ENCODE measurements at regions not wholly inside any gene's neighbourhood (a gene's known extent, or its start where the extent isn't known, plus 50 kb on each side); places are given as distances from the start of the nearest gene placed in this dataset.

DNA sequence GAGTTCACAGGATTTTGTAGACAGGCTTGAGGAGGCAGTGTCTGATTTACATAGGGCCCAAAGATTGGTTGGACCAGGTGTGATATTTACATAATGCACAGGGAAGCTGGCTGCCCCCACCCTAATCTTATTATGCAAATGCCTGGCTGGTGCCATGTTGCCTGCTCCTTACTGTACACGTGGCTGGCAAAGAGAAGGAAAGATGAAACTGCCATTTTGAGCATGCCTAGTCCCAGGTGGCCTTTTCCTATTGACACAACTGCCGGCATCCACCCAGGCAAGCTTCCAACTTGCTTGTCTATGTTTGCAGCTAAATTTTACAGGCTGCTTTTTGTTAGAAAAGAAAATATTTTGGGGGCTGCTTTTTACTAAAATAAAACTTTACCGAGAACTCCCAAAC lies 174.6 kb downstream of the LMBRD1 start:
- Mint-ChIP-seq H3K27ac (no peak overlapping the region), H3K4me3 (no peak overlapping the region), H3K4me1 (peaks cover 29% of the 10 kb centered on the region), H3K36me3 (no peaks in the 10 kb centered on the region), H3K27me3 (ENCODE audit: low read depth) (no peaks in the 10 kb centered on the region), H3K9me3 (peaks cover 9% of the 10 kb centered on the region)
- no peak for TF ChIP-seq JAZF1 (CRISPR knock-in tag; IDR thresholded peaks at IDR 0.05)
- no peak for TF ChIP-seq IRF2 (CRISPR knock-in tag; IDR thresholded peaks at IDR 0.05; ENCODE audit: borderline replicate concordance, low read depth)
- TF ChIP-seq GABPB1 (CRISPR knock-in tag; IDR thresholded peaks at IDR 0.05) = no peak
- TF ChIP-seq, protein P1, sequence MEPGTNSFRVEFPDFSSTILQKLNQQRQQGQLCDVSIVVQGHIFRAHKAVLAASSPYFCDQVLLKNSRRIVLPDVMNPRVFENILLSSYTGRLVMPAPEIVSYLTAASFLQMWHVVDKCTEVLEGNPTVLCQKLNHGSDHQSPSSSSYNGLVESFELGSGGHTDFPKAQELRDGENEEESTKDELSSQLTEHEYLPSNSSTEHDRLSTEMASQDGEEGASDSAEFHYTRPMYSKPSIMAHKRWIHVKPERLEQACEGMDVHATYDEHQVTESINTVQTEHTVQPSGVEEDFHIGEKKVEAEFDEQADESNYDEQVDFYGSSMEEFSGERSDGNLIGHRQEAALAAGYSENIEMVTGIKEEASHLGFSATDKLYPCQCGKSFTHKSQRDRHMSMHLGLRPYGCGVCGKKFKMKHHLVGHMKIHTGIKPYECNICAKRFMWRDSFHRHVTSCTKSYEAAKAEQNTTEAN (CRISPR knock-in tag; IDR thresholded peaks at IDR 0.05) = no peak
- TF ChIP-seq ZBTB21 (CRISPR knock-in tag; IDR thresholded peaks at IDR 0.05; ENCODE audit: borderline replicate concordance) = no peak
- TF ChIP-seq, protein P2, sequence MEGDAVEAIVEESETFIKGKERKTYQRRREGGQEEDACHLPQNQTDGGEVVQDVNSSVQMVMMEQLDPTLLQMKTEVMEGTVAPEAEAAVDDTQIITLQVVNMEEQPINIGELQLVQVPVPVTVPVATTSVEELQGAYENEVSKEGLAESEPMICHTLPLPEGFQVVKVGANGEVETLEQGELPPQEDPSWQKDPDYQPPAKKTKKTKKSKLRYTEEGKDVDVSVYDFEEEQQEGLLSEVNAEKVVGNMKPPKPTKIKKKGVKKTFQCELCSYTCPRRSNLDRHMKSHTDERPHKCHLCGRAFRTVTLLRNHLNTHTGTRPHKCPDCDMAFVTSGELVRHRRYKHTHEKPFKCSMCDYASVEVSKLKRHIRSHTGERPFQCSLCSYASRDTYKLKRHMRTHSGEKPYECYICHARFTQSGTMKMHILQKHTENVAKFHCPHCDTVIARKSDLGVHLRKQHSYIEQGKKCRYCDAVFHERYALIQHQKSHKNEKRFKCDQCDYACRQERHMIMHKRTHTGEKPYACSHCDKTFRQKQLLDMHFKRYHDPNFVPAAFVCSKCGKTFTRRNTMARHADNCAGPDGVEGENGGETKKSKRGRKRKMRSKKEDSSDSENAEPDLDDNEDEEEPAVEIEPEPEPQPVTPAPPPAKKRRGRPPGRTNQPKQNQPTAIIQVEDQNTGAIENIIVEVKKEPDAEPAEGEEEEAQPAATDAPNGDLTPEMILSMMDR (IDR thresholded peaks at IDR 0.05) = no peak
- TF ChIP-seq RORB (CRISPR knock-in tag; IDR thresholded peaks at IDR 0.05) = no peak
- TF ChIP-seq, protein P3, sequence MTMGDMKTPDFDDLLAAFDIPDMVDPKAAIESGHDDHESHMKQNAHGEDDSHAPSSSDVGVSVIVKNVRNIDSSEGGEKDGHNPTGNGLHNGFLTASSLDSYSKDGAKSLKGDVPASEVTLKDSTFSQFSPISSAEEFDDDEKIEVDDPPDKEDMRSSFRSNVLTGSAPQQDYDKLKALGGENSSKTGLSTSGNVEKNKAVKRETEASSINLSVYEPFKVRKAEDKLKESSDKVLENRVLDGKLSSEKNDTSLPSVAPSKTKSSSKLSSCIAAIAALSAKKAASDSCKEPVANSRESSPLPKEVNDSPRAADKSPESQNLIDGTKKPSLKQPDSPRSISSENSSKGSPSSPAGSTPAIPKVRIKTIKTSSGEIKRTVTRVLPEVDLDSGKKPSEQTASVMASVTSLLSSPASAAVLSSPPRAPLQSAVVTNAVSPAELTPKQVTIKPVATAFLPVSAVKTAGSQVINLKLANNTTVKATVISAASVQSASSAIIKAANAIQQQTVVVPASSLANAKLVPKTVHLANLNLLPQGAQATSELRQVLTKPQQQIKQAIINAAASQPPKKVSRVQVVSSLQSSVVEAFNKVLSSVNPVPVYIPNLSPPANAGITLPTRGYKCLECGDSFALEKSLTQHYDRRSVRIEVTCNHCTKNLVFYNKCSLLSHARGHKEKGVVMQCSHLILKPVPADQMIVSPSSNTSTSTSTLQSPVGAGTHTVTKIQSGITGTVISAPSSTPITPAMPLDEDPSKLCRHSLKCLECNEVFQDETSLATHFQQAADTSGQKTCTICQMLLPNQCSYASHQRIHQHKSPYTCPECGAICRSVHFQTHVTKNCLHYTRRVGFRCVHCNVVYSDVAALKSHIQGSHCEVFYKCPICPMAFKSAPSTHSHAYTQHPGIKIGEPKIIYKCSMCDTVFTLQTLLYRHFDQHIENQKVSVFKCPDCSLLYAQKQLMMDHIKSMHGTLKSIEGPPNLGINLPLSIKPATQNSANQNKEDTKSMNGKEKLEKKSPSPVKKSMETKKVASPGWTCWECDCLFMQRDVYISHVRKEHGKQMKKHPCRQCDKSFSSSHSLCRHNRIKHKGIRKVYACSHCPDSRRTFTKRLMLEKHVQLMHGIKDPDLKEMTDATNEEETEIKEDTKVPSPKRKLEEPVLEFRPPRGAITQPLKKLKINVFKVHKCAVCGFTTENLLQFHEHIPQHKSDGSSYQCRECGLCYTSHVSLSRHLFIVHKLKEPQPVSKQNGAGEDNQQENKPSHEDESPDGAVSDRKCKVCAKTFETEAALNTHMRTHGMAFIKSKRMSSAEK (CRISPR knock-in tag; IDR thresholded peaks at IDR 0.05; ENCODE audit: borderline replicate concordance) = no peak
- TF ChIP-seq ESRRA (CRISPR knock-in tag; IDR thresholded peaks at IDR 0.05; ENCODE audit: borderline replicate concordance) = no peak
- no peak for TF ChIP-seq PRRX2 (CRISPR knock-in tag; IDR thresholded peaks at IDR 0.05)
- no peak for TF ChIP-seq GTF2I (CRISPR knock-in tag; conservative IDR thresholded peaks at IDR 0.05)
- TF ChIP-seq ZNF138 (CRISPR knock-in tag; conservative IDR thresholded peaks at IDR 0.05) = no peak
- no peak for TF ChIP-seq CREM (CRISPR knock-in tag; IDR thresholded peaks at IDR 0.05)
- no peak for TF ChIP-seq SMAD4 (CRISPR knock-in tag; IDR thresholded peaks at IDR 0.05)
- no peak for TF ChIP-seq NFATC4 (CRISPR knock-in tag; IDR thresholded peaks at IDR 0.05)
- no peak for TF ChIP-seq NR3C1 (CRISPR knock-in tag; conservative IDR thresholded peaks at IDR 0.05; ENCODE audit: low read depth)
- ChIA-PET POLR2A (no interaction called here), CTCF (no interaction called here)
- ATAC-seq (no peak), DNase-seq (ENCODE audit: low spot score) (no peak)

DNA sequence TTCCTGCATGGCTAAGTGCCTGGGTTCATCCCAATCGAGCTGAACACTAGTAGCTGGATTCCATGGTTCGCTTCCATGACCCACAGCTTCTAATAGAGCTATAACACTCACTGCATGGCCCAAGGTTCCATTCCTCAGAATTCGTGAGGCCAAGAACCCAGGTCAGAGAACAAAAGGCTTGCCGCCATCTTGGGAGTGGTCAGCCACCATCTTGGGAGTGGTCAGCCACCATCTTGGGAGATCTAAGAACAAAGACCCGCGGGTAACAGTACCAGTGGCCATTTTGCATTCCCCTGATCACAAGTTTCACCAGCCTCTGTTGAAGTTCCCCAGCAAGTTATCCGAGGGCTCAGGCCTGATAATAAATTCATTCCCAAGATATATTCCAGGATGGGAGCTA lies 179.6 kb downstream of the LMBRD1 start:
- ChIA-PET POLR2A (no interaction called here), CTCF (interaction anchor here (0.7 kb wide), 1 partner anchor 306 kb away, joined by 3 read pairs; no protein-coding TSS in a partner anchor)
- Mint-ChIP-seq H3K4me1 (peaks cover 20% of the 10 kb centered on the region), H3K4me3 (no peak overlapping the region), H3K9me3 (peaks cover 23% of the 10 kb centered on the region), H3K36me3 (no peaks in the 10 kb centered on the region; the same call in 1 of the 2 replicates), H3K27ac (no peak overlapping the region), H3K27me3 (ENCODE audit: low read depth) (no peaks in the 10 kb centered on the region)
- no peak for DNase-seq (ENCODE audit: low spot score)
- TF ChIP-seq, protein P4, sequence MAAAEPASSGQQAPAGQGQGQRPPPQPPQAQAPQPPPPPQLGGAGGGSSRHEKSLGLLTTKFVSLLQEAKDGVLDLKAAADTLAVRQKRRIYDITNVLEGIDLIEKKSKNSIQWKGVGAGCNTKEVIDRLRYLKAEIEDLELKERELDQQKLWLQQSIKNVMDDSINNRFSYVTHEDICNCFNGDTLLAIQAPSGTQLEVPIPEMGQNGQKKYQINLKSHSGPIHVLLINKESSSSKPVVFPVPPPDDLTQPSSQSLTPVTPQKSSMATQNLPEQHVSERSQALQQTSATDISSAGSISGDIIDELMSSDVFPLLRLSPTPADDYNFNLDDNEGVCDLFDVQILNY (CRISPR knock-in tag; IDR thresholded peaks at IDR 0.05) = no peak
- TF ChIP-seq, protein P5, sequence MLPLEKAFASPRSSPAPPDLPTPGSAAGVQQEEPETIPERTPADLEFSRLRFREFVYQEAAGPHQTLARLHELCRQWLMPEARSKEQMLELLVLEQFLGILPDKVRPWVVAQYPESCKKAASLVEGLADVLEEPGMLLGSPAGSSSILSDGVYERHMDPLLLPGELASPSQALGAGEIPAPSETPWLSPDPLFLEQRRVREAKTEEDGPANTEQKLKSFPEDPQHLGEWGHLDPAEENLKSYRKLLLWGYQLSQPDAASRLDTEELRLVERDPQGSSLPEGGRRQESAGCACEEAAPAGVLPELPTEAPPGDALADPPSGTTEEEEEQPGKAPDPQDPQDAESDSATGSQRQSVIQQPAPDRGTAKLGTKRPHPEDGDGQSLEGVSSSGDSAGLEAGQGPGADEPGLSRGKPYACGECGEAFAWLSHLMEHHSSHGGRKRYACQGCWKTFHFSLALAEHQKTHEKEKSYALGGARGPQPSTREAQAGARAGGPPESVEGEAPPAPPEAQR (CRISPR knock-in tag; IDR thresholded peaks at IDR 0.05) = no peak
- TF ChIP-seq NR3C1 (CRISPR knock-in tag; conservative IDR thresholded peaks at IDR 0.05; ENCODE audit: low read depth) = no peak
- no peak for TF ChIP-seq FOXP1 (CRISPR knock-in tag; IDR thresholded peaks at IDR 0.05; ENCODE audit: borderline replicate concordance)
- TF ChIP-seq FOXK1 (CRISPR knock-in tag; IDR thresholded peaks at IDR 0.05) = no peak
- TF ChIP-seq, protein P2 (IDR thresholded peaks at IDR 0.05) = no peak
- TF ChIP-seq ZBTB21 (CRISPR knock-in tag; IDR thresholded peaks at IDR 0.05; ENCODE audit: borderline replicate concordance) = no peak
- TF ChIP-seq, protein P6, sequence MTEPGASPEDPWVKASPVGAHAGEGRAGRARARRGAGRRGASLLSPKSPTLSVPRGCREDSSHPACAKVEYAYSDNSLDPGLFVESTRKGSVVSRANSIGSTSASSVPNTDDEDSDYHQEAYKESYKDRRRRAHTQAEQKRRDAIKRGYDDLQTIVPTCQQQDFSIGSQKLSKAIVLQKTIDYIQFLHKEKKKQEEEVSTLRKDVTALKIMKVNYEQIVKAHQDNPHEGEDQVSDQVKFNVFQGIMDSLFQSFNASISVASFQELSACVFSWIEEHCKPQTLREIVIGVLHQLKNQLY (CRISPR knock-in tag; IDR thresholded peaks at IDR 0.05) = no peak
- no peak for ATAC-seq

Data from WTC11 (cell line).